IMR-90 (cell line): ENCODE measurements at regions not wholly inside any gene's neighbourhood (a gene's known extent, or its start where the extent isn't known, plus 50 kb on each side); places are given as distances from the start of the nearest gene placed in this dataset.

Experiments used
- ATAC-seq: fragments of 200-7000 bp; cut with Tn5 transposase; 2 replicates; pipeline ENCODE4 v1.9.1; 2020; ENCODE audit warnings: low read depth, mild to moderate bottlenecking, moderate library complexity
- BruUV-seq: library from RNA; stranded (reverse); fragments of 400-500 nt; replicated peaks from 2 replicates; lab custom pipeline; 2021; lab: Mats Ljungman, UMichigan
- CTCF ChIA-PET: fragments of 300-600 bp; formaldehyde crosslinking; extraction: SDS; loops from one replicate; lab custom pipeline; 2021; ENCODE audit warnings: antibody characterized with exemption; lab: Yijun Ruan, JAX
- POLR2A ChIA-PET: fragments of 300-600 bp; sonication (Branson Sonifier 250); formaldehyde crosslinking; loops from one replicate; lab custom pipeline; 2022; ENCODE audit warnings: antibody characterized with exemption; ENCODE audit not compliant: unreplicated experiment; lab: Charles Lee
- DNase-seq: peaks from one replicate; pipeline ENCODE4 v3.0.0; 2013
- H2AFZ ChIP-seq: replicated peaks from 2 replicates; pipeline ENCODE3; 2013; ENCODE audit warnings: low read length, mild to moderate bottlenecking; ENCODE audit not compliant: poor library complexity
- H2AK5ac ChIP-seq: 2 replicates; pipeline ENCODE4 v1.6.1; 2013; ENCODE audit warnings: low read depth, low read length, inconsistent platforms
- H2AK9ac ChIP-seq: replicated peaks from 2 replicates; pipeline ENCODE3; 2013; ENCODE audit warnings: mild to moderate bottlenecking, low read depth, low read length, moderate library complexity; ENCODE audit not compliant: poor library complexity
- H2BK120ac ChIP-seq: 2 replicates; pipeline ENCODE4 v1.6.1; 2013; ENCODE audit warnings: low read depth, low read length, inconsistent platforms
- H2BK15ac ChIP-seq: 3 replicates; pipeline ENCODE4 v1.6.1; 2013; ENCODE audit warnings: low read depth, low read length, inconsistent platforms
- H2BK20ac ChIP-seq: 2 replicates; pipeline ENCODE4 v1.6.1; 2013; ENCODE audit warnings: low read depth, mild to moderate bottlenecking, inconsistent platforms, low read length, moderate library complexity
- H2BK5ac ChIP-seq: 2 replicates; pipeline ENCODE4 v1.6.1; 2013; ENCODE audit warnings: mild to moderate bottlenecking, low read depth, low read length, inconsistent platforms; ENCODE audit not compliant: poor library complexity, severe bottlenecking
- H3K14ac ChIP-seq: replicated peaks from 2 replicates; pipeline ENCODE4 v1.6.1; 2013; ENCODE audit warnings: low read depth, low read length, inconsistent platforms
- H3K18ac ChIP-seq: 2 replicates; pipeline ENCODE4 v1.6.1; 2013; ENCODE audit warnings: low read depth, low read length, control low read depth
- H3K23ac ChIP-seq: 2 replicates; pipeline ENCODE4 v1.6.1; 2013; ENCODE audit warnings: low read depth, low read length, inconsistent platforms
- H3K27ac ChIP-seq: 2 replicates; pipeline ENCODE4 v1.5.1; 2013; ENCODE audit warnings: mild to moderate bottlenecking, control low read depth, low read length; ENCODE audit not compliant: insufficient read depth
- H3K27me3 ChIP-seq: 2 replicates; pipeline ENCODE4 v1.6.1; 2013; ENCODE audit warnings: low read length; ENCODE audit not compliant: control insufficient read depth, insufficient read depth
- H3K36me3 ChIP-seq: 2 replicates; pipeline ENCODE4 v1.6.1; 2013; ENCODE audit warnings: low read length, mixed read lengths; ENCODE audit not compliant: control insufficient read depth, insufficient read depth
- H3K4ac ChIP-seq: 2 replicates; pipeline ENCODE4 v1.6.1; 2013; ENCODE audit warnings: low read depth, low read length, inconsistent platforms
- H3K4me1 ChIP-seq: 2 replicates; pipeline ENCODE4 v1.6.1; 2013; ENCODE audit warnings: low read length, mixed read lengths; ENCODE audit not compliant: control insufficient read depth, insufficient read depth
- H3K4me2 ChIP-seq: 2 replicates; pipeline ENCODE4 v1.6.1; 2013; ENCODE audit warnings: low read depth, mild to moderate bottlenecking, control low read depth, low read length, moderate library complexity
- H3K4me3 ChIP-seq: 2 replicates; pipeline ENCODE4 v1.5.1; 2013; ENCODE audit warnings: low read depth, mild to moderate bottlenecking, control low read depth, low read length, moderate library complexity; ENCODE audit not compliant: insufficient read depth
- H3K56ac ChIP-seq: 2 replicates; pipeline ENCODE4 v1.6.1; 2013; ENCODE audit warnings: low read length, inconsistent platforms; ENCODE audit not compliant: insufficient read depth; ENCODE audit errors: extremely low read depth
- H3K79me1 ChIP-seq, 2 experiments: 2 replicates each; pipeline ENCODE4 v1.6.1; 2013; ENCODE audit warnings: low read length in 2 of 2, inconsistent platforms in 1 of 2, low read depth in 1 of 2
- H3K9ac ChIP-seq: 2 replicates; pipeline ENCODE4 v1.6.1; 2013; ENCODE audit warnings: low read depth, low read length, control low read depth
- H3K9me1 ChIP-seq: 2 replicates; pipeline ENCODE4 v1.6.1; 2013; ENCODE audit warnings: low read length, inconsistent platforms; ENCODE audit not compliant: insufficient read depth
- H3K9me3 ChIP-seq: 2 replicates; pipeline ENCODE4 v1.6.1; 2013; ENCODE audit warnings: low read length; ENCODE audit not compliant: control insufficient read depth, insufficient read depth
- H4K20me1 ChIP-seq: 2 replicates; pipeline ENCODE4 v1.6.1; 2013; ENCODE audit warnings: low read length, inconsistent platforms; ENCODE audit not compliant: insufficient read depth
- H4K5ac ChIP-seq: 2 replicates; pipeline ENCODE4 v1.6.1; 2013; ENCODE audit warnings: mild to moderate bottlenecking, low read depth, low read length, control low read depth
- H4K8ac ChIP-seq, 2 experiments: 2 replicates each; pipeline ENCODE4 v1.6.1; 2013; ENCODE audit warnings: low read depth in 2 of 2, low read length in 2 of 2, control low read depth in 1 of 2, inconsistent platforms in 1 of 2
- H4K91ac ChIP-seq: 2 replicates; pipeline ENCODE4 v1.6.1; 2013; ENCODE audit warnings: low read depth, low read length, inconsistent platforms; ENCODE audit not compliant: insufficient read depth
- CHD1 ChIP-seq: IDR thresholded peaks from 2 replicates; pipeline ENCODE4 v1.6.1; 2012; ENCODE audit warnings: low read depth, low read length, improper control_type of control experiment
- FOS ChIP-seq: fragments of 150-350 bp; IDR thresholded peaks from 2 replicates; pipeline ENCODE4 v1.6.1; 2016; ENCODE audit warnings: low read depth, low read length
- MAZ ChIP-seq: IDR thresholded peaks from 2 replicates; pipeline ENCODE4 v1.6.1; 2012; ENCODE audit warnings: low read depth, mild to moderate bottlenecking, low read length, improper control_type of control experiment, moderate library complexity, borderline replicate concordance
- RAD21 ChIP-seq: IDR thresholded peaks from 2 replicates; pipeline ENCODE4 v1.6.1; 2012; ENCODE audit warnings: low read length, improper control_type of control experiment
- RFX5 ChIP-seq: IDR thresholded peaks from 2 replicates; pipeline ENCODE4 v1.8.0; 2012; ENCODE audit warnings: low read depth, mild to moderate bottlenecking, low read length, moderate library complexity
- WGBS, 2 experiments: methylation state at CpG; one replicate each; pipeline versions ENCODE4 v1.1.5 to v1.1.7; 2013; ENCODE audit warnings: missing lambda C conversion rate in 2 of 2; ENCODE audit not compliant: insufficient read length in 1 of 2; ENCODE audit errors: extremely low coverage in 2 of 2; 5-methylcytosine and 5-hydroxymethylcytosine counted together
- dilution Hi-C: fragments of 300-500 bp; cut with HindIII; formaldehyde crosslinking; loops from one replicate; pipeline ENCODE4 v1.14.3; 2018; ENCODE audit warnings: low sequenced_read_pairs; ENCODE audit not compliant: unreplicated experiment
- in situ Hi-C: fragments of 300-500 bp; cut with MboI; formaldehyde crosslinking; loops from 3 replicates; pipeline ENCODE4 v1.14.3; 2019; ENCODE audit warnings: low sequenced_read_pairs, inconsistent platforms, mixed read lengths
- intact Hi-C: fragments of 100-400 bp; cut with micrococcal nuclease; formaldehyde crosslinking; loops from 2 replicates; pipeline ENCODE4 v1.10.0; 2022
- TF ChIP-seq, protein P1 (sequence below): conservative IDR thresholded peaks from 2 replicates; pipeline ENCODE4 v1.5.1; 2012; ENCODE audit warnings: mild to moderate bottlenecking, low read depth, low read length, improper control_type of control experiment

DNA sequence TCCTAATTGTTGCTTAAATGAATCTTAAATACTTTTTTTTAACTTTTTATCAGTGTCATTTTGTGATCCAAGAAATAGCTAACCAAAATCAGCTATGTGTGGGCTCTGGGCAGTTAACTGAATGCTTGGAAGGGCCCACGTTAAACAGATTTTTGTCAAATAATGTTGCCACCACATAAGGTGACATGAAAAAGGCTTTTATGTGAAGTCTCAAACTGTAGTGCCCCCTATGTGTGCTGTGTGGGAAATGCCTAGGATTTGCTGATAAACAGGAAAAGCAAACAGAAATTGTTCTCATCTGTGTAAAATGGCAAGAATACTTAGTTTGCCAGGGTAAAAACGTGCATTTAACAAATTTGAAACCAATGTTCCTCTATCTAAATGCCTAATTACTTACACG lies 242.2 kb downstream of the ZNF516 start:
- Histone ChIP-seq H4K91ac (no peak overlapping the region), H3K79me1 (no peaks in the 10 kb centered on the region), H4K5ac (no peak overlapping the region), H3K9me3 (no peaks in the 10 kb centered on the region), H3K4me1 (no peaks in the 10 kb centered on the region), H2BK5ac (no peak overlapping the region), H3K14ac (no peak overlapping the region), H4K8ac (no peak overlapping the region), H3K27me3 (peaks cover 6% of the 10 kb centered on the region), H3K18ac (no peak overlapping the region), H3K23ac (no peak overlapping the region), H3K4ac (no peak overlapping the region), H3K9ac (no peak overlapping the region), H4K20me1 (no peaks in the 10 kb centered on the region), H2AK5ac (no peak overlapping the region), H3K9me1 (no peaks in the 10 kb centered on the region), H2AK9ac (no peak overlapping the region), H2BK15ac (no peak overlapping the region), H3K36me3 (no peaks in the 10 kb centered on the region), H3K56ac (no peak overlapping the region), H3K27ac (no peak overlapping the region), H2BK120ac (no peak overlapping the region), H3K4me3 (no peak overlapping the region), H3K4me2 (no peak overlapping the region), H2BK20ac (no peak overlapping the region), H2AFZ (no peak overlapping the region)
- ChIA-PET POLR2A (no interaction called here), CTCF (no interaction called here)
- in situ Hi-C loops = loop anchor here (25.0 kb wide), 1 partner anchor 1591 kb away; no protein-coding TSS in a partner anchor
- 100% methylated on average over 1 of the region's 3 CpGs; no CpG with 5 or more reads in 1 of the 2 experiments for WGBS, 2 experiments
- DNase-seq (peak; percentile 6), ATAC-seq (no peak)
- no TSS peak for BruUV-seq
- TF ChIP-seq FOS (no peak), RAD21 (peak; percentile 36), RFX5 (no peak), CHD1 (no peak), MAZ (no peak)
- TF ChIP-seq, protein P1, sequence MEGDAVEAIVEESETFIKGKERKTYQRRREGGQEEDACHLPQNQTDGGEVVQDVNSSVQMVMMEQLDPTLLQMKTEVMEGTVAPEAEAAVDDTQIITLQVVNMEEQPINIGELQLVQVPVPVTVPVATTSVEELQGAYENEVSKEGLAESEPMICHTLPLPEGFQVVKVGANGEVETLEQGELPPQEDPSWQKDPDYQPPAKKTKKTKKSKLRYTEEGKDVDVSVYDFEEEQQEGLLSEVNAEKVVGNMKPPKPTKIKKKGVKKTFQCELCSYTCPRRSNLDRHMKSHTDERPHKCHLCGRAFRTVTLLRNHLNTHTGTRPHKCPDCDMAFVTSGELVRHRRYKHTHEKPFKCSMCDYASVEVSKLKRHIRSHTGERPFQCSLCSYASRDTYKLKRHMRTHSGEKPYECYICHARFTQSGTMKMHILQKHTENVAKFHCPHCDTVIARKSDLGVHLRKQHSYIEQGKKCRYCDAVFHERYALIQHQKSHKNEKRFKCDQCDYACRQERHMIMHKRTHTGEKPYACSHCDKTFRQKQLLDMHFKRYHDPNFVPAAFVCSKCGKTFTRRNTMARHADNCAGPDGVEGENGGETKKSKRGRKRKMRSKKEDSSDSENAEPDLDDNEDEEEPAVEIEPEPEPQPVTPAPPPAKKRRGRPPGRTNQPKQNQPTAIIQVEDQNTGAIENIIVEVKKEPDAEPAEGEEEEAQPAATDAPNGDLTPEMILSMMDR = peak; percentile 43; the same call in 1 of the 2 replicates
- intact Hi-C loops = loop anchor here (10.0 kb wide), 1 partner anchor 768 kb away; no protein-coding TSS in a partner anchor
- dilution Hi-C loops = no loop called here
